Testis (tissue), 2 donors: ENCODE measurements at regions not wholly inside any gene's neighbourhood (a gene's known extent, or its start where the extent isn't known, plus 50 kb on each side); places are given as distances from the start of the nearest gene placed in this dataset.

Source experiments
- POLR2A ChIP-seq: fragments of 450-650 bp; IDR thresholded peaks from one replicate; pipeline ENCODE4 v1.6.1; 2017; ENCODE audit warnings: antibody characterized with exemption, mild to moderate bottlenecking, moderate library complexity
- TF ChIP-seq, protein P1 (sequence below), 3 experiments: fragments of 450-650 bp in 2 of 3; fragments of 200-600 bp in 1 of 3; sonication (generic) in 1 of 3; IDR thresholded peaks; one replicate each; pipeline ENCODE4 v1.5.1; 2016 to 2019; ENCODE audit warnings: antibody characterized with exemption in 3 of 3, mild to moderate bottlenecking in 2 of 3, moderate library complexity in 1 of 3

DNA sequence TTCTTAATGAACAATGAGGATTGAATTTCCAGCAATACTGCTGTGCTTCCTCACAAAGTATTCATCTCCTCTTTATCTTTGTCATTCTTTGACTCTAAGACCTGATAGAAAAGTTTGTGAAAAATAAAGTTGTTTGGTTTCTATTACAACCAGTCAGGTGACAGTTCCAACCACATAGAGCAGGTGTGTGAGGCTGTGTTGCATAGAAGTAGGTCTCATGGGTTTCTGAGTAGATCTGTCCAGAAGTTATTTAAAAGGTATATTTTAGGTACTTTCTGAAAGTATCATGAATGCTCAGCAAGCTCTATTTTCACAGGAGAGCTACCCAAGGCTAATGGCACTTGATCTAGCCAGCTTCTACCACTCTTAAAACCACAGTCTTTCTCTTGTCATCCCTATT is 637.0 kb downstream of the DNAH5 start:
- TF ChIP-seq, protein P1, sequence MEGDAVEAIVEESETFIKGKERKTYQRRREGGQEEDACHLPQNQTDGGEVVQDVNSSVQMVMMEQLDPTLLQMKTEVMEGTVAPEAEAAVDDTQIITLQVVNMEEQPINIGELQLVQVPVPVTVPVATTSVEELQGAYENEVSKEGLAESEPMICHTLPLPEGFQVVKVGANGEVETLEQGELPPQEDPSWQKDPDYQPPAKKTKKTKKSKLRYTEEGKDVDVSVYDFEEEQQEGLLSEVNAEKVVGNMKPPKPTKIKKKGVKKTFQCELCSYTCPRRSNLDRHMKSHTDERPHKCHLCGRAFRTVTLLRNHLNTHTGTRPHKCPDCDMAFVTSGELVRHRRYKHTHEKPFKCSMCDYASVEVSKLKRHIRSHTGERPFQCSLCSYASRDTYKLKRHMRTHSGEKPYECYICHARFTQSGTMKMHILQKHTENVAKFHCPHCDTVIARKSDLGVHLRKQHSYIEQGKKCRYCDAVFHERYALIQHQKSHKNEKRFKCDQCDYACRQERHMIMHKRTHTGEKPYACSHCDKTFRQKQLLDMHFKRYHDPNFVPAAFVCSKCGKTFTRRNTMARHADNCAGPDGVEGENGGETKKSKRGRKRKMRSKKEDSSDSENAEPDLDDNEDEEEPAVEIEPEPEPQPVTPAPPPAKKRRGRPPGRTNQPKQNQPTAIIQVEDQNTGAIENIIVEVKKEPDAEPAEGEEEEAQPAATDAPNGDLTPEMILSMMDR (IDR thresholded peaks at IDR 0.05), result no peak
- no peak for TF ChIP-seq POLR2A
